ENCODE measurements at regions not wholly inside any gene's neighbourhood (a gene's known extent, or its start where the extent isn't known, plus 50 kb on each side); places are given as distances from the start of the nearest gene placed in this dataset.

- TF ChIP-seq CTCF (IDR thresholded peaks at IDR 0.05; ENCODE audit: low read depth, low read length, poor library complexity, severe bottlenecking) (no peak), EZH2phosphoT487 (IDR thresholded peaks at IDR 0.05; ENCODE audit: borderline replicate concordance, low read length) (no peak)
Measured at GRCh38 chr5:52638732-52639131, 149.0 kb upstream of the ITGA1 start.

Measured in DOHH2 (cell line).